Umbilical cord (tissue), 1 donor: ENCODE measurements at regions not wholly inside any gene's neighbourhood (a gene's known extent, or its start where the extent isn't known, plus 50 kb on each side); places are given as distances from the start of the nearest gene placed in this dataset.

Experiments used
- DNase-seq: peaks from one replicate; pipeline ENCODE4 v3.0.0-alpha.2; 2015; ENCODE audit warnings: low spot score

GRCh38 chr10:123573236-123574108 lies 92.7 kb upstream of the GPR26 start:
- peak; percentile 8 for DNase-seq

- no peak for DNase-seq
Observed at GRCh38 chr10:123574109-123574698, 92.0 kb upstream of the GPR26 start.

- DNase-seq = no peak
Observed at GRCh38 chr10:123575105-123575504, 91.0 kb upstream of the GPR26 start.

GRCh38 chr10:123576706-123577105 lies 89.4 kb upstream of the GPR26 start:
- DNase-seq = no peak

GRCh38 chr10:123577921-123578461 lies 88.2 kb upstream of the GPR26 start:
- DNase-seq = no peak

GRCh38 chr10:123578721-123579120 lies 87.4 kb upstream of the GPR26 start:
- DNase-seq = no peak

- no peak for DNase-seq
Observed at GRCh38 chr10:123579675-123580074, 86.5 kb upstream of the GPR26 start.

- DNase-seq = no peak
Observed at GRCh38 chr10:123580426-123580825, 85.7 kb upstream of the GPR26 start.

GRCh38 chr10:123581656-123582055 lies 84.5 kb upstream of the GPR26 start:
- DNase-seq = no peak

GRCh38 chr10:123582084-123582989 lies 83.8 kb upstream of the GPR26 start:
- peak; percentile 82 for DNase-seq

- peak; percentile 96 for DNase-seq
Observed at GRCh38 chr10:123583639-123584418, 82.3 kb upstream of the GPR26 start.

GRCh38 chr10:123584419-123584775 lies 81.8 kb upstream of the GPR26 start:
- no peak for DNase-seq

GRCh38 chr10:123585477-123586445 lies 80.4 kb upstream of the GPR26 start:
- DNase-seq = no peak

- DNase-seq = no peak
Observed at GRCh38 chr10:123587110-123587509, 79.0 kb upstream of the GPR26 start.

GRCh38 chr10:123588386-123588914 lies 77.7 kb upstream of the GPR26 start:
- DNase-seq = no peak

- no peak for DNase-seq
Observed at GRCh38 chr10:123595661-123596060, 70.5 kb upstream of the GPR26 start.

- DNase-seq = no peak
Observed at GRCh38 chr10:123597676-123598075, 68.5 kb upstream of the GPR26 start.

GRCh38 chr10:123599366-123599849 lies 66.7 kb upstream of the GPR26 start:
- DNase-seq = no peak

GRCh38 chr10:123600177-123600576 lies 66.0 kb upstream of the GPR26 start:
- no peak for DNase-seq
